ENCODE measurements at regions not wholly inside any gene's neighbourhood (a gene's known extent, or its start where the extent isn't known, plus 50 kb on each side); places are given as distances from the start of the nearest gene placed in this dataset.

DNA sequence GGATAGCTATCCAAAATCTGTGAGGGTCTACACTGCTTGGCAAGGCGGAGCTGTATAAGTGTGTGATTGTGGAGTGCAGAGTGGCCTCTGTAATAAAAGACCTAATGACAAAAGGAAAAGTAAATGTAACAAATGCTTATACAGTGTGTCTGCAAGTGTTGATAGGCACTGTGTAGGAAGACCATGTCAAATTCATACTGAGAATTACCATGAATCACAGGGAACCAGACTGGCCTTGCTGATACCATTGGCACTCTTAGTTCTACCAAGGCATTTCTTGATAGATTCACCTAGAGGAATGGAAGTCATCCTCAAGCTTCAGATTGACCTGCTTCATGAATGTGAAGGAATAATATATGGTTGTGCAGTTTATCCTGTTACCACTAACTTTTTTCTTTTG is 58.8 kb downstream of the CYCS start:
- Histone ChIP-seq H3K36me3 (ENCODE audit: control insufficient read depth, insufficient read depth, low read length) (no peaks in the 10 kb centered on the region), H3K4me2 (ENCODE audit: extremely low read depth, insufficient read depth, low read length) (no peak overlapping the region), H3K27ac (ENCODE audit: insufficient read depth, low read length) (no peak overlapping the region), H3K27me3 (ENCODE audit: control insufficient read depth, insufficient read depth, low read length) (no peaks in the 10 kb centered on the region), H3K4me3 (replicated peaks in 1 of 4; ENCODE audit: control extremely low read depth in 1 of 4, insufficient read depth in 1 of 4, low read depth in 3 of 4, low read length in 4 of 4) (no peak overlapping the region), H3K9me3 (ENCODE audit: control insufficient read depth, insufficient read depth, low read depth, low read length) (no peaks in the 10 kb centered on the region), H3K79me2 (ENCODE audit: control insufficient read depth, insufficient read depth, low read length) (no peaks in the 10 kb centered on the region), H3K9ac (ENCODE audit: insufficient read depth, low read length) (no peak overlapping the region), H4K20me1 (ENCODE audit: control insufficient read depth, extremely low read depth, insufficient read depth, low read length) (no peaks in the 10 kb centered on the region), H2AFZ (ENCODE audit: low read length) (no peak overlapping the region), H3K4me1 (ENCODE audit: control insufficient read depth, extremely low read depth, insufficient read depth, low read length) (peaks cover 10% of the 10 kb centered on the region)
- TF ChIP-seq, protein P1, sequence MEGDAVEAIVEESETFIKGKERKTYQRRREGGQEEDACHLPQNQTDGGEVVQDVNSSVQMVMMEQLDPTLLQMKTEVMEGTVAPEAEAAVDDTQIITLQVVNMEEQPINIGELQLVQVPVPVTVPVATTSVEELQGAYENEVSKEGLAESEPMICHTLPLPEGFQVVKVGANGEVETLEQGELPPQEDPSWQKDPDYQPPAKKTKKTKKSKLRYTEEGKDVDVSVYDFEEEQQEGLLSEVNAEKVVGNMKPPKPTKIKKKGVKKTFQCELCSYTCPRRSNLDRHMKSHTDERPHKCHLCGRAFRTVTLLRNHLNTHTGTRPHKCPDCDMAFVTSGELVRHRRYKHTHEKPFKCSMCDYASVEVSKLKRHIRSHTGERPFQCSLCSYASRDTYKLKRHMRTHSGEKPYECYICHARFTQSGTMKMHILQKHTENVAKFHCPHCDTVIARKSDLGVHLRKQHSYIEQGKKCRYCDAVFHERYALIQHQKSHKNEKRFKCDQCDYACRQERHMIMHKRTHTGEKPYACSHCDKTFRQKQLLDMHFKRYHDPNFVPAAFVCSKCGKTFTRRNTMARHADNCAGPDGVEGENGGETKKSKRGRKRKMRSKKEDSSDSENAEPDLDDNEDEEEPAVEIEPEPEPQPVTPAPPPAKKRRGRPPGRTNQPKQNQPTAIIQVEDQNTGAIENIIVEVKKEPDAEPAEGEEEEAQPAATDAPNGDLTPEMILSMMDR (conservative IDR thresholded peaks at IDR 0.05 in 1 of 2, IDR thresholded peaks at IDR 0.05 in 1 of 2; ENCODE audit: low read depth in 1 of 2, low read length in 2 of 2) = no peak
- TF ChIP-seq EZH2 (IDR thresholded peaks at IDR 0.05; ENCODE audit: low read length, missing control alignments) = no peak
- DNase-seq (ENCODE audit: low read depth in 2 of 2) = no peak

DNA sequence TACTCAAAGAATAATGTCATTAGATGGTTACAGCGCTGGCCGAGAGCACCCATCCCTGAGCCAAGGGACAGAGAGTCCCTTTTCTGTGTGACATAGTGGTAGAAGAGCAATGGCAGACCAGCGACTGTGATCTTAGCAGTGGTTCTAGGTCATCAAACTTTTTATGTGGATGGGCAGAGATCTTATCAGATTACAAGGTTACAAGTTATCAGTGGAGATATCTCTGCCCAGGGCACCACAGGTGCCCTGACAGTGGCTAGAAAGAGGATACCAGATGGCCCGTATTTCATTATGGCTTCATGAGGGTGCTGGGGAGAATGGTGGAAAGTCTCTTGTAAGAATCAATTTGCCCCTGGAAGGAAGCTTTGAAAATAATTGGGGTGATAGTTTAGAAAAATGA is 62.7 kb downstream of the CYCS start:
- TF ChIP-seq EZH2 (IDR thresholded peaks at IDR 0.05; ENCODE audit: low read length, missing control alignments) = no peak
- TF ChIP-seq, protein P1 (conservative IDR thresholded peaks at IDR 0.05 in 1 of 2, IDR thresholded peaks at IDR 0.05 in 1 of 2; ENCODE audit: low read depth in 1 of 2, low read length in 2 of 2) = no peak
- Histone ChIP-seq H3K4me3 (replicated peaks in 1 of 4; ENCODE audit: control extremely low read depth in 1 of 4, insufficient read depth in 1 of 4, low read depth in 3 of 4, low read length in 4 of 4) (no peak overlapping the region), H3K79me2 (ENCODE audit: control insufficient read depth, insufficient read depth, low read length) (no peaks in the 10 kb centered on the region), H3K4me1 (ENCODE audit: control insufficient read depth, extremely low read depth, insufficient read depth, low read length) (no peaks in the 10 kb centered on the region), H3K27me3 (ENCODE audit: control insufficient read depth, insufficient read depth, low read length) (no peaks in the 10 kb centered on the region), H3K36me3 (ENCODE audit: control insufficient read depth, insufficient read depth, low read length) (no peaks in the 10 kb centered on the region), H3K9ac (ENCODE audit: insufficient read depth, low read length) (no peak overlapping the region), H3K27ac (ENCODE audit: insufficient read depth, low read length) (no peak overlapping the region), H3K4me2 (ENCODE audit: extremely low read depth, insufficient read depth, low read length) (no peak overlapping the region), H2AFZ (ENCODE audit: low read length) (no peak overlapping the region), H3K9me3 (ENCODE audit: control insufficient read depth, insufficient read depth, low read depth, low read length) (no peaks in the 10 kb centered on the region), H4K20me1 (ENCODE audit: control insufficient read depth, extremely low read depth, insufficient read depth, low read length) (no peaks in the 10 kb centered on the region)
- DNase-seq (ENCODE audit: low read depth in 2 of 2) = no peak

- Histone ChIP-seq H3K4me1 (ENCODE audit: control insufficient read depth, extremely low read depth, insufficient read depth, low read length) (no peaks in the 10 kb centered on the region), H3K9me3 (ENCODE audit: control insufficient read depth, insufficient read depth, low read depth, low read length) (no peaks in the 10 kb centered on the region), H3K27ac (ENCODE audit: insufficient read depth, low read length) (no peak overlapping the region), H3K4me2 (ENCODE audit: extremely low read depth, insufficient read depth, low read length) (no peak overlapping the region), H4K20me1 (ENCODE audit: control insufficient read depth, extremely low read depth, insufficient read depth, low read length) (no peaks in the 10 kb centered on the region), H3K9ac (ENCODE audit: insufficient read depth, low read length) (no peak overlapping the region), H2AFZ (ENCODE audit: low read length) (no peak overlapping the region), H3K79me2 (ENCODE audit: control insufficient read depth, insufficient read depth, low read length) (no peaks in the 10 kb centered on the region), H3K36me3 (ENCODE audit: control insufficient read depth, insufficient read depth, low read length) (no peaks in the 10 kb centered on the region), H3K4me3 (replicated peaks in 1 of 4; ENCODE audit: control extremely low read depth in 1 of 4, insufficient read depth in 1 of 4, low read depth in 3 of 4, low read length in 4 of 4) (no peak overlapping the region), H3K27me3 (ENCODE audit: control insufficient read depth, insufficient read depth, low read length) (no peaks in the 10 kb centered on the region)
- TF ChIP-seq EZH2 (IDR thresholded peaks at IDR 0.05; ENCODE audit: low read length, missing control alignments) = no peak
- TF ChIP-seq, protein P1 (conservative IDR thresholded peaks at IDR 0.05 in 1 of 2, IDR thresholded peaks at IDR 0.05 in 1 of 2; ENCODE audit: low read depth in 1 of 2, low read length in 2 of 2) = no peak
- DNase-seq (ENCODE audit: low read depth in 2 of 2) = no peak
Observed at GRCh38 chr7:25060487-25061055, 64.5 kb downstream of the CYCS start.

Measured in fibroblast of lung (primary cell).